ENCODE measurements at regions not wholly inside any gene's neighbourhood (a gene's known extent, or its start where the extent isn't known, plus 50 kb on each side); places are given as distances from the start of the nearest gene placed in this dataset.

- TF ChIP-seq, protein P1, sequence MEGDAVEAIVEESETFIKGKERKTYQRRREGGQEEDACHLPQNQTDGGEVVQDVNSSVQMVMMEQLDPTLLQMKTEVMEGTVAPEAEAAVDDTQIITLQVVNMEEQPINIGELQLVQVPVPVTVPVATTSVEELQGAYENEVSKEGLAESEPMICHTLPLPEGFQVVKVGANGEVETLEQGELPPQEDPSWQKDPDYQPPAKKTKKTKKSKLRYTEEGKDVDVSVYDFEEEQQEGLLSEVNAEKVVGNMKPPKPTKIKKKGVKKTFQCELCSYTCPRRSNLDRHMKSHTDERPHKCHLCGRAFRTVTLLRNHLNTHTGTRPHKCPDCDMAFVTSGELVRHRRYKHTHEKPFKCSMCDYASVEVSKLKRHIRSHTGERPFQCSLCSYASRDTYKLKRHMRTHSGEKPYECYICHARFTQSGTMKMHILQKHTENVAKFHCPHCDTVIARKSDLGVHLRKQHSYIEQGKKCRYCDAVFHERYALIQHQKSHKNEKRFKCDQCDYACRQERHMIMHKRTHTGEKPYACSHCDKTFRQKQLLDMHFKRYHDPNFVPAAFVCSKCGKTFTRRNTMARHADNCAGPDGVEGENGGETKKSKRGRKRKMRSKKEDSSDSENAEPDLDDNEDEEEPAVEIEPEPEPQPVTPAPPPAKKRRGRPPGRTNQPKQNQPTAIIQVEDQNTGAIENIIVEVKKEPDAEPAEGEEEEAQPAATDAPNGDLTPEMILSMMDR (IDR thresholded peaks at IDR 0.05; ENCODE audit: insufficient read depth, low read depth, low read length): no peak
- CTCF ChIA-PET: interaction anchor here (0.6 kb wide), 1 partner anchor 66 kb away, joined by 3 read pairs; no protein-coding TSS in a partner anchor
Measured at GRCh38 chr11:80041136-80042000, 600.5 kb upstream of the TENM4 start.

GRCh38 chr11:80034801-80035200 lies 594.0 kb upstream of the TENM4 start:
- no peak for DNase-seq (ENCODE audit: low read depth)
- POLR2A ChIA-PET: no interaction called here
- TF ChIP-seq, protein P1 (IDR thresholded peaks at IDR 0.05; ENCODE audit: insufficient read depth, low read depth, low read length): no peak
- Histone ChIP-seq H3K27me3 (ENCODE audit: control insufficient read depth, insufficient read depth, low read length) (no peaks in the 10 kb centered on the region), H3K36me3 (ENCODE audit: control insufficient read depth, insufficient read depth, low read length) (no peaks in the 10 kb centered on the region), H3K4me3 (ENCODE audit: low read depth, low read length) (no peak overlapping the region)
- CTCF ChIA-PET: no interaction called here

More at GRCh38 chr11:80041136-80042000, 600.5 kb upstream of the TENM4 start:
- POLR2A ChIA-PET: no interaction called here
- Histone ChIP-seq H3K36me3 (ENCODE audit: control insufficient read depth, insufficient read depth, low read length) (no peaks in the 10 kb centered on the region), H3K27me3 (ENCODE audit: control insufficient read depth, insufficient read depth, low read length) (no peaks in the 10 kb centered on the region), H3K4me3 (ENCODE audit: low read depth, low read length) (no peak overlapping the region)
- no peak for DNase-seq (ENCODE audit: low read depth)

- no peak for DNase-seq (ENCODE audit: low read depth)
- ChIA-PET CTCF (no interaction called here), POLR2A (no interaction called here)
- H3K27me3 ChIP-seq (ENCODE audit: control insufficient read depth, insufficient read depth, low read length): no peaks in the 10 kb centered on the region
- H3K36me3 ChIP-seq (ENCODE audit: control insufficient read depth, insufficient read depth, low read length): no peaks in the 10 kb centered on the region
- no peak overlapping the region for H3K4me3 ChIP-seq (ENCODE audit: low read depth, low read length)
- TF ChIP-seq, protein P1 (IDR thresholded peaks at IDR 0.05; ENCODE audit: insufficient read depth, low read depth, low read length): no peak
Measured at GRCh38 chr11:80031014-80031600, 590.3 kb upstream of the TENM4 start.

- no peaks in the 10 kb centered on the region for H3K36me3 ChIP-seq (ENCODE audit: control insufficient read depth, insufficient read depth, low read length)
- ChIA-PET CTCF (no interaction called here), POLR2A (no interaction called here)
- TF ChIP-seq, protein P1 (IDR thresholded peaks at IDR 0.05; ENCODE audit: insufficient read depth, low read depth, low read length): no peak
- DNase-seq (ENCODE audit: low read depth): no peak
- no peaks in the 10 kb centered on the region for H3K27me3 ChIP-seq (ENCODE audit: control insufficient read depth, insufficient read depth, low read length)
- no peak overlapping the region for H3K4me3 ChIP-seq (ENCODE audit: low read depth, low read length)
Measured at GRCh38 chr11:80028998-80029397, 588.2 kb upstream of the TENM4 start.

DNA sequence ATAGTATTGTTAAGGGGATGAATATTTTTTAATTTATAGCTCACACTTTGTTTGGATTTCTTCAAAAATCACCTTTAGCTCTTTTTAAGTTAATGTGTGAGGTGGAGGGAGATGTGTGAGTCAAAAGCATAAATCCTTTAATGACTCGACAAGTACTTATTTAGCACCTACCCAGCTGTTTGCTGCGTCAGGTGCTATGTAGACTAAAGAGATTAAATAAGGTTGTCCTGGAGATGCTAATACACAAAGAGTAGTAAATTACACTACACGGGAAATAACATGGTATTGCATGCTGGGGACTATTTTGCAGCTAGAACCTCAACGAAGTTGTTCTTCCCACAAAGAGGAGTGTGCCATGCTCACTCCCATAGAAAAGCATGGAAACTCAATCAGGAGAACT lies 583.3 kb upstream of the TENM4 start:
- ChIA-PET CTCF (interaction anchor here (1.1 to 1.5 kb wide), 2 partner anchors 14 to 125 kb away, joined by 3 to 7 read pairs; no protein-coding TSS in a partner anchor), POLR2A (no interaction called here)
- Histone ChIP-seq H3K36me3 (ENCODE audit: control insufficient read depth, insufficient read depth, low read length) (no peaks in the 10 kb centered on the region), H3K27me3 (ENCODE audit: control insufficient read depth, insufficient read depth, low read length) (no peaks in the 10 kb centered on the region), H3K4me3 (ENCODE audit: low read depth, low read length) (no peak overlapping the region)
- DNase-seq (ENCODE audit: low read depth): no peak
- TF ChIP-seq, protein P1 (IDR thresholded peaks at IDR 0.05; ENCODE audit: insufficient read depth, low read depth, low read length): no peak
